SK-N-SH (cell line): ENCODE measurements at regions not wholly inside any gene's neighbourhood (a gene's known extent, or its start where the extent isn't known, plus 50 kb on each side); places are given as distances from the start of the nearest gene placed in this dataset.

Source experiments
- CTCF ChIA-PET: fragments of 300-600, 350-600 bp; formaldehyde crosslinking; extraction: SDS; loops from one replicate; lab custom pipeline; 2021; lab: Yijun Ruan, JAX
- POLR2A ChIA-PET: fragments of 350-600 bp; sonication (Branson Sonifier 250); formaldehyde crosslinking; extraction: SDS; loops from one replicate; lab custom pipeline; 2020; ENCODE audit warnings: antibody characterized with exemption, inconsistent platforms; lab: Yijun Ruan, JAX
- DNase-seq: peaks from one replicate; pipeline ENCODE4 v3.0.0; 2012
- H2AFZ ChIP-seq: fragments of 200-600 bp; sonication (generic); 2 replicates; pipeline ENCODE4 v1.8.1; 2016; ENCODE audit warnings: antibody characterized with exemption, mild to moderate bottlenecking, low read depth
- H3F3A ChIP-seq: fragments of 200-600 bp; sonication (generic); replicated peaks from 2 replicates; pipeline ENCODE3; 2016; ENCODE audit warnings: antibody characterized with exemption, mild to moderate bottlenecking; ENCODE audit not compliant: insufficient read depth
- H3K27ac ChIP-seq, 2 experiments: fragments of 200-500 bp in 1 of 2; fragments of 200-600 bp in 1 of 2; sonication (Bioruptor generic) in 1 of 2; sonication (generic), shearing (Covaris generic) in 1 of 2; 2 replicates each; pipeline versions ENCODE4 v1.5.1 to v1.6.1; 2014 to 2016; ENCODE audit warnings: low read depth in 2 of 2, inconsistent platforms in 1 of 2, low read length in 1 of 2, mild to moderate bottlenecking in 1 of 2, mixed read lengths in 1 of 2
- H3K27me3 ChIP-seq: fragments of 200-600 bp; sonication (generic), shearing (Covaris generic); 2 replicates; pipeline ENCODE4 v1.6.1; 2016; ENCODE audit warnings: mixed run types; ENCODE audit not compliant: insufficient read depth
- H3K36me3 ChIP-seq, 2 experiments: fragments of 200-500 bp in 1 of 2; fragments of 200-600 bp in 1 of 2; sonication (Bioruptor generic) in 1 of 2; sonication (generic) in 1 of 2; replicated peaks in 1 of 2; 2 replicates each; pipeline versions ENCODE3 to v1.5.1; 2014 to 2016; ENCODE audit warnings: low read length in 1 of 2, mild to moderate bottlenecking in 1 of 2; ENCODE audit not compliant: insufficient read depth in 2 of 2, control insufficient read depth in 1 of 2
- H3K4me1 ChIP-seq, 2 experiments: fragments of 200-500 bp in 1 of 2; fragments of 200-600 bp in 1 of 2; sonication (Bioruptor generic) in 1 of 2; sonication (generic), shearing (Covaris generic) in 1 of 2; 2 replicates each; pipeline versions ENCODE4 v1.5.1 to v1.6.1; 2014 to 2016; ENCODE audit warnings: low read depth in 1 of 2, low read length in 1 of 2, mixed run types in 1 of 2; ENCODE audit not compliant: insufficient read depth in 2 of 2, control insufficient read depth in 1 of 2
- H3K4me2 ChIP-seq: fragments of 200-600 bp; sonication (generic), shearing (Covaris generic); 2 replicates; pipeline ENCODE4 v1.6.1; 2017; ENCODE audit warnings: mixed run types
- H3K4me3 ChIP-seq, 2 experiments: fragments of 200-500 bp in 1 of 2; fragments of 200-600 bp in 1 of 2; sonication (Bioruptor generic) in 1 of 2; sonication (generic), shearing (Covaris generic) in 1 of 2; 2 replicates each; pipeline versions ENCODE4 v1.5.1 to v1.8.1; 2014 to 2016; ENCODE audit warnings: low read depth in 2 of 2, inconsistent platforms in 1 of 2, low read length in 1 of 2, mild to moderate bottlenecking in 1 of 2, mixed read lengths in 1 of 2, moderate library complexity in 1 of 2
- H3K79me2 ChIP-seq: fragments of 200-600 bp; sonication (generic); 2 replicates; pipeline ENCODE4 v1.8.1; 2017; ENCODE audit warnings: mild to moderate bottlenecking; ENCODE audit not compliant: insufficient read depth
- H3K9ac ChIP-seq: fragments of 200-600 bp; sonication (generic); 2 replicates; pipeline ENCODE4 v1.6.1; 2017; ENCODE audit warnings: mixed run types
- H3K9me2 ChIP-seq: fragments of 200-600 bp; sonication (generic); 2 replicates; pipeline ENCODE4 v1.6.1; 2017; ENCODE audit warnings: mixed run types
- H3K9me3 ChIP-seq: fragments of 200-600 bp; sonication (generic); 2 replicates; pipeline ENCODE4 v1.6.1; 2017; ENCODE audit warnings: mixed run types, mild to moderate bottlenecking, moderate library complexity
- H4K20me1 ChIP-seq: fragments of 200-600 bp; sonication (generic); 2 replicates; pipeline ENCODE4 v1.6.1; 2017; ENCODE audit warnings: mild to moderate bottlenecking, mixed run types; ENCODE audit not compliant: insufficient read depth
- CHD2 ChIP-seq: fragments of 150-350 bp; IDR thresholded peaks from 2 replicates; pipeline ENCODE4 v1.6.1; 2018; ENCODE audit warnings: low read length; ENCODE audit not compliant: partially characterized antibody
- CTCF ChIP-seq: fragments of 200-600 bp; sonication (generic); IDR thresholded peaks from 2 replicates; pipeline ENCODE4 v1.6.1; 2017; ENCODE audit warnings: antibody characterized with exemption, mild to moderate bottlenecking, moderate library complexity
- ELF1 ChIP-seq: IDR thresholded peaks from 2 replicates; pipeline ENCODE4 v1.4.0; 2012
- EZH2phosphoT487 ChIP-seq: fragments of 200-600 bp; sonication (generic); IDR thresholded peaks from 2 replicates; pipeline ENCODE4 v1.6.1; 2017; ENCODE audit warnings: low read depth, mixed run types, mild to moderate bottlenecking, antibody characterized with exemption, moderate library complexity, borderline replicate concordance
- FOSL2 ChIP-seq: IDR thresholded peaks from 2 replicates; pipeline ENCODE4 v1.4.0; 2012; ENCODE audit warnings: low read depth, mild to moderate bottlenecking, moderate library complexity, borderline replicate concordance
- GABPA ChIP-seq: IDR thresholded peaks from 2 replicates; pipeline ENCODE4 v1.4.0; 2012; ENCODE audit warnings: low read depth, mild to moderate bottlenecking
- GATA2 ChIP-seq: sonication (generic); formaldehyde crosslinking; IDR thresholded peaks from 2 replicates; pipeline ENCODE4 v1.5.0; 2020; ENCODE audit warnings: mild to moderate bottlenecking, missing genetic modification reagents
- JUND ChIP-seq: IDR thresholded peaks from 2 replicates; pipeline ENCODE4 v1.4.0; 2012
- MAX ChIP-seq: IDR thresholded peaks from 2 replicates; pipeline ENCODE4 v1.4.0; 2012; ENCODE audit warnings: low read depth
- MEF2A ChIP-seq: IDR thresholded peaks from 2 replicates; pipeline ENCODE4 v1.4.0; 2012; ENCODE audit warnings: low read depth, borderline replicate concordance
- MXI1 ChIP-seq: IDR thresholded peaks from 2 replicates; pipeline ENCODE4 v1.6.1; 2012; ENCODE audit warnings: mild to moderate bottlenecking, low read depth, low read length, improper control_type of control experiment
- NRF1 ChIP-seq: IDR thresholded peaks from 2 replicates; pipeline ENCODE4 v1.6.1; 2012; ENCODE audit warnings: low read depth, mild to moderate bottlenecking, low read length
- POLR2AphosphoS5 ChIP-seq: IDR thresholded peaks from 2 replicates; pipeline ENCODE4 v1.6.1; 2012; ENCODE audit warnings: low read depth, low read length
- SIN3A ChIP-seq: IDR thresholded peaks from 2 replicates; pipeline ENCODE4 v1.6.1; 2012; ENCODE audit warnings: low read depth, mild to moderate bottlenecking, low read length, moderate library complexity, borderline replicate concordance
- SMC3 ChIP-seq: IDR thresholded peaks from 2 replicates; pipeline ENCODE4 v1.6.1; 2012; ENCODE audit warnings: low read depth, low read length, improper control_type of control experiment
- TAF1 ChIP-seq: IDR thresholded peaks from 2 replicates; pipeline ENCODE4 v1.6.1; 2012; ENCODE audit warnings: low read depth, mild to moderate bottlenecking, low read length, moderate library complexity, borderline replicate concordance
- TCF12 ChIP-seq: IDR thresholded peaks from 2 replicates; pipeline ENCODE4 v1.4.0; 2012
- TEAD4 ChIP-seq: IDR thresholded peaks from 2 replicates; pipeline ENCODE4 v1.4.0; 2012; ENCODE audit warnings: mild to moderate bottlenecking, borderline replicate concordance; ENCODE audit not compliant: insufficient read depth
- USF1 ChIP-seq: IDR thresholded peaks from 2 replicates; pipeline ENCODE4 v1.4.0; 2012; ENCODE audit warnings: low read depth, borderline replicate concordance
- WGBS: methylation state at CpG from one replicate; pipeline ENCODE4 v1.1.6; 2017; ENCODE audit warnings: low lambda C conversion rate; 5-methylcytosine and 5-hydroxymethylcytosine counted together
- TF ChIP-seq, protein P1 (sequence below): IDR thresholded peaks from 2 replicates; pipeline ENCODE4; 2012

- 0% methylated on average over 1 of the region's 1 CpG for WGBS
- CTCF ChIA-PET, result no interaction called here
- Histone ChIP-seq H2AFZ (no peak overlapping the region), H3K36me3 (no peaks in the 10 kb centered on the region), H3K79me2 (no peaks in the 10 kb centered on the region), H3K4me2 (no peak overlapping the region), H3K9me2 (no peaks in the 10 kb centered on the region), H3K9ac (no peak overlapping the region), H3K9me3 (no peaks in the 10 kb centered on the region), H4K20me1 (no peaks in the 10 kb centered on the region), H3K27me3 (no peaks in the 10 kb centered on the region), H3K4me3 (no peak overlapping the region), H3K4me1 (no peaks in the 10 kb centered on the region), H3K27ac (no peak overlapping the region), H3F3A (no peaks in the 10 kb centered on the region)
- no peak for DNase-seq
- POLR2A ChIA-PET, result no interaction called here
- TF ChIP-seq SIN3A, result no peak
- TF ChIP-seq EZH2phosphoT487, result no peak
- TF ChIP-seq MEF2A, result no peak
- TF ChIP-seq SMC3, result no peak
- TF ChIP-seq USF1, result no peak
- no peak for TF ChIP-seq JUND
- no peak for TF ChIP-seq MXI1
- TF ChIP-seq TEAD4, result no peak
- no peak for TF ChIP-seq GABPA
- no peak for TF ChIP-seq TAF1
- no peak for TF ChIP-seq POLR2AphosphoS5
- no peak for TF ChIP-seq TCF12
- no peak for TF ChIP-seq NRF1
- TF ChIP-seq CHD2, result no peak
These were observed 374.0 kb upstream of the ADAMTS16 start for GRCh38 chr5:4766101-4766500.

- Histone ChIP-seq H3F3A (no peaks in the 10 kb centered on the region), H4K20me1 (no peaks in the 10 kb centered on the region), H3K27me3 (no peaks in the 10 kb centered on the region; the same call in 1 of the 2 replicates), H3K4me2 (no peak overlapping the region), H3K9me2 (no peaks in the 10 kb centered on the region), H3K79me2 (no peaks in the 10 kb centered on the region), H3K27ac (no peak overlapping the region)
- TF ChIP-seq MEF2A (no peak), ELF1 (no peak), SMC3 (no peak), NRF1 (no peak), USF1 (no peak), GATA2 (CRISPR knock-in tag) (no peak), TEAD4 (no peak), FOSL2 (no peak), CTCF (no peak), MAX (no peak)
- TF ChIP-seq, protein P1, sequence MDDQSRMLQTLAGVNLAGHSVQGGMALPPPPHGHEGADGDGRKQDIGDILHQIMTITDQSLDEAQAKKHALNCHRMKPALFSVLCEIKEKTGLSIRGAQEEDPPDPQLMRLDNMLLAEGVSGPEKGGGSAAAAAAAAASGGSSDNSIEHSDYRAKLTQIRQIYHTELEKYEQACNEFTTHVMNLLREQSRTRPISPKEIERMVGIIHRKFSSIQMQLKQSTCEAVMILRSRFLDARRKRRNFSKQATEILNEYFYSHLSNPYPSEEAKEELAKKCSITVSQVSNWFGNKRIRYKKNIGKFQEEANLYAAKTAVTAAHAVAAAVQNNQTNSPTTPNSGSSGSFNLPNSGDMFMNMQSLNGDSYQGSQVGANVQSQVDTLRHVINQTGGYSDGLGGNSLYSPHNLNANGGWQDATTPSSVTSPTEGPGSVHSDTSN, result no peak
- TF ChIP-seq, all 33 proteins: peak for 0
- Histone ChIP-seq H3K36me3 (no peaks in the 10 kb centered on the region), H2AFZ (no peak overlapping the region), H3K4me3 (no peak overlapping the region), H3K4me1 (no peaks in the 10 kb centered on the region), H3K9ac (no peak overlapping the region), H3K9me3 (no peaks in the 10 kb centered on the region)
- no peak for DNase-seq
- ChIA-PET CTCF (no interaction called here), POLR2A (no interaction called here)
- 16% methylated on average over 1 of the region's 1 CpG for WGBS
These were observed 367.5 kb upstream of the ADAMTS16 start for GRCh38 chr5:4772591-4772990.
